ENCODE measurements at regions not wholly inside any gene's neighbourhood (a gene's known extent, or its start where the extent isn't known, plus 50 kb on each side); places are given as distances from the start of the nearest gene placed in this dataset.

DNA sequence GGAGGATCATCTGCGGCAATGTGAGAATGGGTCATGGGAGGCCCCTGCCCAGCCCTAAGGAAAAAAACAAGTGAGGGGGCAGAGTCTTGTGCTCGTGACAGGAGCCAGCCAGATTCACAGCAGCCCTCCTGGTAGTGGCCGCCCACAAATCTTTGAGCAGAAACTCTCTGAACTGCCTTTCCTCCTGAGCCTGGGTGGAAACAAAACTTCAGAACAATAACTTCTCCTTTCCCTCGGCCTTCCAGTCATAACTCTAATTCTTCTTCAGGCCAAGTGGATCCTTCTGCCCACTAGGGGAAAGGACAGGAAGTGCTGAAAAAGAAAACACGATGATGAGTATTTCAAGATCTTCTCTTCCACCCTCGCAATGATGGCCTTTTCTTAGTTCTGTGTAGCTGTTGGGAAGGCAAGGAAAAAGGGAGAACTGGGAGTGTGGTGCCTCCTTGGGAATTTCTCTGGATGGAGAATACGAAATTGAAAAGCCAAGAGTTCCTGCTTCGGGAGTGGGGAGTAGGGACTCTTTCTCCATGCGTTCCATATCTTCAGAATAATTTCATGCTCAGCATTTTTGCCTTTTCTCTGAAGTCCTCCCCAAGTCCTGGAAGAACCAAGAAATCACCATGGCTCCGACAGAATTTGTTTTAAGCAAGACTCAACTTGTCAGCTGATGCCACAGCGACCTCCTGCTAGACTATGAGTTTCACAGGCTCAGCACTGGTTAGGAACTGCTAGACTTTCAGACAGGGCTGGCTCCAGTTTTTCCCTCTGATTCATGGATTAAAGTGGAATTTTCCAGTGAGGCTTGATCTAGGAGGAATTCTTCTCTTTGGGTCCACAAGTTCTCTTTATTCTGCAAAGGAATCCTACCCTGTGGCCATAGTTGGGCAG lies 188.9 kb downstream of the CAND1 start:
- TF ChIP-seq POLR2AphosphoS5 (IDR thresholded peaks at IDR 0.05), result no peak
- TF ChIP-seq, protein P1, sequence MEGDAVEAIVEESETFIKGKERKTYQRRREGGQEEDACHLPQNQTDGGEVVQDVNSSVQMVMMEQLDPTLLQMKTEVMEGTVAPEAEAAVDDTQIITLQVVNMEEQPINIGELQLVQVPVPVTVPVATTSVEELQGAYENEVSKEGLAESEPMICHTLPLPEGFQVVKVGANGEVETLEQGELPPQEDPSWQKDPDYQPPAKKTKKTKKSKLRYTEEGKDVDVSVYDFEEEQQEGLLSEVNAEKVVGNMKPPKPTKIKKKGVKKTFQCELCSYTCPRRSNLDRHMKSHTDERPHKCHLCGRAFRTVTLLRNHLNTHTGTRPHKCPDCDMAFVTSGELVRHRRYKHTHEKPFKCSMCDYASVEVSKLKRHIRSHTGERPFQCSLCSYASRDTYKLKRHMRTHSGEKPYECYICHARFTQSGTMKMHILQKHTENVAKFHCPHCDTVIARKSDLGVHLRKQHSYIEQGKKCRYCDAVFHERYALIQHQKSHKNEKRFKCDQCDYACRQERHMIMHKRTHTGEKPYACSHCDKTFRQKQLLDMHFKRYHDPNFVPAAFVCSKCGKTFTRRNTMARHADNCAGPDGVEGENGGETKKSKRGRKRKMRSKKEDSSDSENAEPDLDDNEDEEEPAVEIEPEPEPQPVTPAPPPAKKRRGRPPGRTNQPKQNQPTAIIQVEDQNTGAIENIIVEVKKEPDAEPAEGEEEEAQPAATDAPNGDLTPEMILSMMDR (IDR thresholded peaks at IDR 0.05), result peak in 1 of 4 experiments; percentile 20
